Left ventricle myocardium inferior (tissue), 1 donor: ENCODE measurements at regions not wholly inside any gene's neighbourhood (a gene's known extent, or its start where the extent isn't known, plus 50 kb on each side); places are given as distances from the start of the nearest gene placed in this dataset.

Experiments used
- DNase-seq: peaks from one replicate; pipeline ENCODE4 v3.0.0-alpha.2; 2020
- H3K27ac ChIP-seq: fragments of 200-600 bp; replicated peaks from 2 replicates; pipeline ENCODE4 v1.8.0; 2021
- H3K27me3 ChIP-seq: fragments of 200-600 bp; 2 replicates; pipeline ENCODE4 v1.8.0; 2021; ENCODE audit warnings: low read depth
- H3K36me3 ChIP-seq: fragments of 200-600 bp; 2 replicates; pipeline ENCODE4 v1.8.0; 2021
- H3K4me1 ChIP-seq: fragments of 200-600 bp; 2 replicates; pipeline ENCODE4 v1.8.0; 2021
- H3K4me3 ChIP-seq: fragments of 200-600 bp; 2 replicates; pipeline ENCODE4 v1.8.0; 2021; ENCODE audit warnings: mild to moderate bottlenecking, moderate library complexity
- H3K9me3 ChIP-seq: fragments of 200-600 bp; replicated peaks from 2 replicates; pipeline ENCODE4 v1.8.0; 2021
- intact Hi-C: fragments of 100-400 bp; cut with micrococcal nuclease; formaldehyde crosslinking; loops from one replicate; pipeline ENCODE4 v1.11.0; 2022
- TF ChIP-seq, protein P1 (sequence below): fragments of 200-600 bp; IDR thresholded peaks from 2 replicates; pipeline ENCODE4 v1.8.0; 2021; ENCODE audit warnings: antibody characterized with exemption, mild to moderate bottlenecking, borderline replicate concordance
- donor health status: DM: no; HTN: yes; CAD: no; lungs with severe emphysema.

DNA sequence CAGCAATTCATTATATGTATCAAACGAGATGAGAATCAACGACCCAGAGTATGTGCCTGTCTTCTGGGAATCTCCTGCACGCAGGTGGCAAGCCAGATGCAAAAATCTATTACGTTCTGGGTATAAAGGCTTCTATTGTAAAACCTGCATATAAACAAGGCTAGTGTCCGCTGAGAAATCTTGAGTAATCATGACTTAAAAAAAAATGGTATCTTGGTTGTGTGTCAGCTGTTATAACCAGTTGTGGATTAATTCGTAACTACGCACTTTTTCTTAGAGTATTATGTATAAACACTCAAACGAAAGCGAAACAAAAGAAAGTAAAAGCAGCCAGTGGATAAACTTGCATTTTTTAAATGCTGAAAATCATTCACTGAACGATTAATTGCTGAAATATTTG, 509.1 kb downstream of the RSL24D1 start:
- Histone ChIP-seq H3K4me1 (no peaks in the 10 kb centered on the region), H3K9me3 (no peaks in the 10 kb centered on the region), H3K27ac (no peak overlapping the region), H3K27me3 (no peaks in the 10 kb centered on the region), H3K4me3 (no peak overlapping the region), H3K36me3 (no peaks in the 10 kb centered on the region)
- no peak for DNase-seq
- intact Hi-C loops: no loop called here
- TF ChIP-seq, protein P1, sequence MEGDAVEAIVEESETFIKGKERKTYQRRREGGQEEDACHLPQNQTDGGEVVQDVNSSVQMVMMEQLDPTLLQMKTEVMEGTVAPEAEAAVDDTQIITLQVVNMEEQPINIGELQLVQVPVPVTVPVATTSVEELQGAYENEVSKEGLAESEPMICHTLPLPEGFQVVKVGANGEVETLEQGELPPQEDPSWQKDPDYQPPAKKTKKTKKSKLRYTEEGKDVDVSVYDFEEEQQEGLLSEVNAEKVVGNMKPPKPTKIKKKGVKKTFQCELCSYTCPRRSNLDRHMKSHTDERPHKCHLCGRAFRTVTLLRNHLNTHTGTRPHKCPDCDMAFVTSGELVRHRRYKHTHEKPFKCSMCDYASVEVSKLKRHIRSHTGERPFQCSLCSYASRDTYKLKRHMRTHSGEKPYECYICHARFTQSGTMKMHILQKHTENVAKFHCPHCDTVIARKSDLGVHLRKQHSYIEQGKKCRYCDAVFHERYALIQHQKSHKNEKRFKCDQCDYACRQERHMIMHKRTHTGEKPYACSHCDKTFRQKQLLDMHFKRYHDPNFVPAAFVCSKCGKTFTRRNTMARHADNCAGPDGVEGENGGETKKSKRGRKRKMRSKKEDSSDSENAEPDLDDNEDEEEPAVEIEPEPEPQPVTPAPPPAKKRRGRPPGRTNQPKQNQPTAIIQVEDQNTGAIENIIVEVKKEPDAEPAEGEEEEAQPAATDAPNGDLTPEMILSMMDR: no peak
